WERI-Rb-1 (cell line): ENCODE measurements at regions not wholly inside any gene's neighbourhood (a gene's known extent, or its start where the extent isn't known, plus 50 kb on each side); places are given as distances from the start of the nearest gene placed in this dataset.

Source experiments
- DNase-seq: peaks from one replicate; pipeline ENCODE4 v3.0.0-alpha.2; 2020
- H3K27ac ChIP-seq: fragments of 250-450 bp; sonication (Bioruptor Pico); 2 replicates; pipeline ENCODE4 v1.5.1; 2020; ENCODE audit warnings: mild to moderate bottlenecking, moderate library complexity
- H3K27me3 ChIP-seq: fragments of 250-450 bp; sonication (Bioruptor Pico); 2 replicates; pipeline ENCODE4 v1.5.1; 2021; ENCODE audit warnings: mild to moderate bottlenecking, low read depth, moderate library complexity; ENCODE audit not compliant: insufficient read depth, severe bottlenecking
- H3K36me3 ChIP-seq: fragments of 250-450 bp; sonication (Bioruptor Pico); 2 replicates; pipeline ENCODE4 v1.5.1; 2020; ENCODE audit warnings: mild to moderate bottlenecking, moderate library complexity
- H3K4me3 ChIP-seq: 2 replicates; pipeline ENCODE4 v1.5.1; 2011; ENCODE audit warnings: low read depth, mild to moderate bottlenecking, control low read depth, low read length
- H3K9me3 ChIP-seq: fragments of 250-450 bp; sonication (Bioruptor Pico); 2 replicates; pipeline ENCODE4 v1.5.1; 2021; ENCODE audit warnings: mild to moderate bottlenecking, moderate library complexity; ENCODE audit not compliant: severe bottlenecking
- CTCF ChIP-seq: IDR thresholded peaks from 2 replicates; pipeline ENCODE4 v1.5.1; 2011; ENCODE audit warnings: low read depth, mild to moderate bottlenecking, control low read depth, inconsistent platforms, low read length

GRCh38 chr18:39972521-39972920, 1982.5 kb upstream of the PIK3C3 start:
- no peak for DNase-seq
- Histone ChIP-seq H3K27ac (no peak overlapping the region), H3K9me3 (no peaks in the 10 kb centered on the region), H3K27me3 (no peaks in the 10 kb centered on the region), H3K4me3 (no peak overlapping the region), H3K36me3 (no peaks in the 10 kb centered on the region)
- no peak for TF ChIP-seq CTCF

- no peak for TF ChIP-seq CTCF
Observed at GRCh38 chr18:39969803-39970494, 1985.1 kb upstream of the PIK3C3 start.

GRCh38 chr18:39966275-39966674, 1988.8 kb upstream of the PIK3C3 start:
- no peaks in the 10 kb centered on the region for H3K36me3 ChIP-seq
- DNase-seq, result no peak
- H3K27me3 ChIP-seq, result no peaks in the 10 kb centered on the region
- no peaks in the 10 kb centered on the region for H3K9me3 ChIP-seq
- H3K27ac ChIP-seq, result no peak overlapping the region
- 0 out of 2 replicates have a peak, but pooled peaks have one; percentile 19 for TF ChIP-seq CTCF
- H3K4me3 ChIP-seq, result no peak overlapping the region

More at GRCh38 chr18:39969803-39970494, 1985.1 kb upstream of the PIK3C3 start:
- no peaks in the 10 kb centered on the region for H3K9me3 ChIP-seq
- H3K27ac ChIP-seq, result no peak overlapping the region
- no peaks in the 10 kb centered on the region for H3K36me3 ChIP-seq
- no peak for DNase-seq
- H3K27me3 ChIP-seq, result no peaks in the 10 kb centered on the region
- no peak overlapping the region for H3K4me3 ChIP-seq

- H3K27me3 ChIP-seq, result no peaks in the 10 kb centered on the region
- H3K4me3 ChIP-seq, result no peak overlapping the region
- no peak for TF ChIP-seq CTCF
- H3K9me3 ChIP-seq, result no peaks in the 10 kb centered on the region
- H3K36me3 ChIP-seq, result no peaks in the 10 kb centered on the region
- DNase-seq, result no peak
- no peak overlapping the region for H3K27ac ChIP-seq
Observed at GRCh38 chr18:39962546-39962945, 1992.5 kb upstream of the PIK3C3 start.

GRCh38 chr18:39960550-39960949, 1994.5 kb upstream of the PIK3C3 start:
- DNase-seq, result no peak
- H3K27ac ChIP-seq, result no peak overlapping the region
- no peaks in the 10 kb centered on the region for H3K36me3 ChIP-seq
- no peak overlapping the region for H3K4me3 ChIP-seq
- H3K27me3 ChIP-seq, result no peaks in the 10 kb centered on the region
- TF ChIP-seq CTCF, result no peak
- H3K9me3 ChIP-seq, result no peaks in the 10 kb centered on the region

GRCh38 chr18:39959839-39960238, 1995.2 kb upstream of the PIK3C3 start:
- H3K9me3 ChIP-seq, result no peaks in the 10 kb centered on the region
- no peak overlapping the region for H3K27ac ChIP-seq
- no peak for DNase-seq
- H3K4me3 ChIP-seq, result no peak overlapping the region
- no peak for TF ChIP-seq CTCF
- H3K27me3 ChIP-seq, result no peaks in the 10 kb centered on the region
- H3K36me3 ChIP-seq, result no peaks in the 10 kb centered on the region
